Thoracic aorta (tissue), 2 donors: ENCODE measurements at regions not wholly inside any gene's neighbourhood (a gene's known extent, or its start where the extent isn't known, plus 50 kb on each side); places are given as distances from the start of the nearest gene placed in this dataset.

Experiments used
- ATAC-seq: fragments of 150-250 bp; one replicate; pipeline ENCODE4 v1.8.0; 2017; ENCODE audit warnings: low read depth; ENCODE audit not compliant: insufficient number of reproducible peaks, low FRiP score
- DNase-seq: peaks from one replicate; pipeline ENCODE4 v3.0.0-alpha.2; 2020; ENCODE audit warnings: low spot score
- H3K27ac ChIP-seq, 2 donors: fragments of 200-600 bp; sonication (generic); 1 replicate in 1 of 2; 2 replicates in 1 of 2; pipeline ENCODE4 v1.5.1; 2016; ENCODE audit warnings: mild to moderate bottlenecking in 2 of 2, moderate library complexity in 2 of 2
- H3K27me3 ChIP-seq: fragments of 200-600 bp; sonication (generic); replicated peaks from 2 replicates; pipeline ENCODE4 v1.6.0; 2016; ENCODE audit warnings: mild to moderate bottlenecking; ENCODE audit not compliant: insufficient read depth
- H3K36me3 ChIP-seq: fragments of 200-600 bp; sonication (generic); one replicate; pipeline ENCODE4 v1.5.1; 2016
- H3K4me1 ChIP-seq, 2 donors: fragments of 200-600 bp; sonication (generic); 1 replicate in 1 of 2; 2 replicates in 1 of 2; pipeline versions ENCODE4 v1.5.1 to v1.6.0; 2016; ENCODE audit warnings: low read depth in 2 of 2, mild to moderate bottlenecking in 1 of 2; ENCODE audit not compliant: control insufficient read depth in 1 of 2
- H3K4me3 ChIP-seq: fragments of 200-600 bp; sonication (generic); 2 replicates; pipeline ENCODE4 v1.5.1; 2016; ENCODE audit warnings: mild to moderate bottlenecking
- H3K9me3 ChIP-seq: fragments of 200-600 bp; sonication (generic); 2 replicates; pipeline ENCODE4 v1.5.1; 2016
- TF ChIP-seq, protein P1 (sequence below): fragments of 200-600 bp; sonication (generic); IDR thresholded peaks from one replicate; pipeline ENCODE4 v1.5.1; 2019; ENCODE audit warnings: antibody characterized with exemption

DNA sequence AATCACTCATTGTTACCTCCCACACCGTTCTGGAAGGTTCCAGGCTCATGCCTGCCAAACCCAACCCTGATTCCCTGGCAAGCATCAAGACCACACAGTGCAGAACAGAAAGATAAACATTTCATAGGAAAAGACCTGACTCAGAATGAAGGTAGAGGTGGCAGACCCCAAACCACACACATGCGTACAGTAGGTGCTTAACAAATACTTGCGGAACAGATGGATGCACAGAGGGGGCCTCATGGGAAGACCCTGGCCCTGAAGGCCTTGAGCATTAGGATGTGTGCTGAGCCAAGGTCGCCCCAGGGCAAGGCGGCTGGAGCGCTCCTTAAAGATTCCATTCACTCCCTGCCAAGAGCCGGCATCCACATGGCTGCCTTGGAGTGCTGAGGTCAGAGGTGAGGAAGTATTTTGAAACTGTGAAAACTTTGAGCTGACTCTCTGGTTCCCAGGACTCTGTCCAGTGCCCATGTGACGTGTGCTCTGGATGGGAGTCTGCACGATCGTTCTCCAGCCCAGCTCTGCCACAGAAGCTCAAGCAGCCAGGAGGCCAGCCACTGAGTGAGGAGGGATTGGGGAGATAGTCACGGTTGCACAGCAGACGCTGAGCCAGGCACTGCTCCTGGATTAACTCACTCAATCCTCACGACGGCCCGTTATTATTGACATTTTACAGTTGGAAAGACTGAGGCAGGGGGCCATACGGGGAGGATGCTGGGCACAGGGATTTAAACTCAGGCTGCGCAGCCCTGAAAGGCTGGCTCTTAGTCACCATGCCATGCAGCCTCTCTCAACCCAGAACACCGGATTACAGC lies 65.5 kb upstream of the AFDN start:
- no peak overlapping the region for H3K27ac ChIP-seq
- no peaks in the 10 kb centered on the region for H3K27me3 ChIP-seq
- TF ChIP-seq, protein P1, sequence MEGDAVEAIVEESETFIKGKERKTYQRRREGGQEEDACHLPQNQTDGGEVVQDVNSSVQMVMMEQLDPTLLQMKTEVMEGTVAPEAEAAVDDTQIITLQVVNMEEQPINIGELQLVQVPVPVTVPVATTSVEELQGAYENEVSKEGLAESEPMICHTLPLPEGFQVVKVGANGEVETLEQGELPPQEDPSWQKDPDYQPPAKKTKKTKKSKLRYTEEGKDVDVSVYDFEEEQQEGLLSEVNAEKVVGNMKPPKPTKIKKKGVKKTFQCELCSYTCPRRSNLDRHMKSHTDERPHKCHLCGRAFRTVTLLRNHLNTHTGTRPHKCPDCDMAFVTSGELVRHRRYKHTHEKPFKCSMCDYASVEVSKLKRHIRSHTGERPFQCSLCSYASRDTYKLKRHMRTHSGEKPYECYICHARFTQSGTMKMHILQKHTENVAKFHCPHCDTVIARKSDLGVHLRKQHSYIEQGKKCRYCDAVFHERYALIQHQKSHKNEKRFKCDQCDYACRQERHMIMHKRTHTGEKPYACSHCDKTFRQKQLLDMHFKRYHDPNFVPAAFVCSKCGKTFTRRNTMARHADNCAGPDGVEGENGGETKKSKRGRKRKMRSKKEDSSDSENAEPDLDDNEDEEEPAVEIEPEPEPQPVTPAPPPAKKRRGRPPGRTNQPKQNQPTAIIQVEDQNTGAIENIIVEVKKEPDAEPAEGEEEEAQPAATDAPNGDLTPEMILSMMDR = no peak
- no peak overlapping the region for H3K4me3 ChIP-seq
- no peaks in the 10 kb centered on the region for H3K36me3 ChIP-seq
- no peaks in the 10 kb centered on the region for H3K9me3 ChIP-seq
- H3K4me1 ChIP-seq = peaks cover 8 to 16% of the 10 kb centered on the region in 2 donors
- DNase-seq (no peak), ATAC-seq (peak; percentile 85)

DNA sequence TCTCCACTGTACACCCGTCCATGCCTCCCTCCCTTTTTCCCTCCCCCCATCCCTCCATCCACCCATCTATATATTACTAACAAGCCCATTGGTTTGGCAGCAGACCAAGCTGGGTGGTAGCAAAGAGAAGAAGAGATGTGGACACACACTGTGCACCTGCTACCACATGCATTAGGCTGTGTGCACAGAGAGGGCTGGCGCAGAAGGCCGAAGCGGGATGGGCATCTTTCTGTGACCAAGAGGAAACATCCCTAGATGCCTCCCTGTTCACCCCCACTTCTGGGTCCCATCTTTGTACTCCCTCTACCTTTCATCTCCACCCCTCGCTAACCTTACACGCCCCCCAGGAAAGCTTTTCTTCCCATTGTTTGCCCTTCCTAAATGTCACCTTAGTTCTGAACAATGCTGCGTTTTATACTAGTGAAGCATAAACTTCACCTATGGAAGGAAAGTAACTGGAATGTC lies 64.9 kb upstream of the AFDN start:
- Histone ChIP-seq H3K4me3 (no peak overlapping the region), H3K27me3 (no peaks in the 10 kb centered on the region), H3K27ac (no peak overlapping the region), H3K36me3 (no peaks in the 10 kb centered on the region), H3K9me3 (no peaks in the 10 kb centered on the region), H3K4me1 (peaks cover 8 to 16% of the 10 kb centered on the region in 2 donors)
- TF ChIP-seq, protein P1 = no peak
- no peak for DNase-seq
- ATAC-seq = no peak

DNA sequence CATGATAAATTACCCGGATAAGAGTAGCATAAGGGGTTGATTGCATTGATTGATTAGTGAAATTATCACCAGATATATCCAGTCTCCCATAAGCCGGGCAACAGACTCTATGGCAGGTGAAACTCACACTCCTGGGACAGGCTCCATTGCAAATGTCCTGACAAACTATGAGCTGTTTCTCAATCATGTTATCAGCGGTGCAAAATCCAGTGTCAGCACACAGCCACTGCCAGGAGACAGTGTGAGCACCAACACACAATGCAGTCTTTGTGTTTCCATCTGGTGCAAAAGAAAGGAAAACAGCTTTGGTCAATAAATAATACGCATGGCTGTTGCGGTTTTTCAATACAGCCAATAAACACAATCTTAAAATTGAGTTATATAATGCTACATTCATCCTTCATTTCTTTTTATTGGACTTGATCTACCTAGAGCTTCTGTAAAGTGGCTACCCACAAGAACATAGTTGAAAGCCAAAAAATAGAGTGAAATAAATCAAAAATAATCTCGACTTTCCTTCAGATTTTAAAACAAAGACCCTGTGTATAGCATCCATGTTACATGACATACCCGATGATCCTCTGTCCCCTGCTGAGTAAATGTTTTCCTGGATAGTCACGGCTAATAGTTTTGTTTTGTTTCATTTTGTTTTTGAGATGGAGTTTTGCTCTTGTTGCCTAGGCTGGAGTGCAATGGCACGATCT lies 64.3 kb upstream of the AFDN start:
- DNase-seq (no peak), ATAC-seq (no peak)
- Histone ChIP-seq H3K27ac (no peak overlapping the region), H3K4me1 (peaks cover 8 to 16% of the 10 kb centered on the region in 2 donors), H3K9me3 (no peaks in the 10 kb centered on the region), H3K27me3 (no peaks in the 10 kb centered on the region), H3K4me3 (no peak overlapping the region), H3K36me3 (no peaks in the 10 kb centered on the region)
- TF ChIP-seq, protein P1 = no peak

DNA sequence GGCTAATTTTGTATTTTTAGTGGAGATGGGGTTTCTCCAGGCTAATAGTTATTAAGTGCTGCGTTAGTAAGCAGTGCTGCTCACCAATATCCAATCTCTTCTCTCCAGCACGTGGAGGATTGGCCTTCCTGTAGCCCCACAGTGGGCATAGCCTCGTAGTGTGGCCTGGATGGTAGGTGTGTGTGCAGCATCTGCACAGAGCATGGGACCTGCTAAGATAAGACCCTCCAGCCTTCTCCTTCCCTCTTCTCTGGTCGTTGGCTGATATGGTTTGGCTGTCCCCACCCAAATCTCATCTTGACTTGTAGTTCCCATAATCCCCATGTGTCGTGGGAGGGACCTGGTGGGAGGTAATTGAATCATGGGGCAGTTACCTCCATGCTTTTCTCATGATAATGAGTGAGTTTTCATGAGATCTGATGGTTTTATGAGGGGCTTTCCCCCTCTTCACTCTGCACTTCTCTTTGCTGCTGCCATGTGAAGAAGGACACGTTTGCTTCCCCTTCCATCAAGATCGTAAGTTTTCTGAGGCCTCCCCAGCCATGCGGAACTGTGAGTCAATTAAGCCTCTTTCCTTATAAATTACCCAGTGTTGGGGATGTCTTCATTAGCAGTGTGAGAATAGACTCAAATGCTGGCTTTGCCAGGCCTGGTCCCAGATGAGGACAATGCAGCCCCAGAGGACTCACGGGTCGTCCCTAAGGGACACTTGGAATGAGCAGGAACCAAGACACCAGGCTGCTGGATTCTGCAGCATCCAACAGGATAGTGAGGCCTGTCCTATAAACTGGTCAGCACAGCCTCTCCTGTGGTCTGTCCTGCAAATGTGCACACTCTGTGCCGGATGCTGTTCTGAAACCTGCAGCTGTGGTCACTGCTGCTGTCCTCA lies 63.4 kb upstream of the AFDN start:
- ATAC-seq = no peak
- Histone ChIP-seq H3K27me3 (no peaks in the 10 kb centered on the region), H3K4me3 (no peak overlapping the region), H3K36me3 (no peaks in the 10 kb centered on the region), H3K4me1 (peaks cover 8 to 16% of the 10 kb centered on the region in 2 donors), H3K27ac (no peak overlapping the region), H3K9me3 (no peaks in the 10 kb centered on the region)
- no peak for DNase-seq
- TF ChIP-seq, protein P1 = no peak

DNA sequence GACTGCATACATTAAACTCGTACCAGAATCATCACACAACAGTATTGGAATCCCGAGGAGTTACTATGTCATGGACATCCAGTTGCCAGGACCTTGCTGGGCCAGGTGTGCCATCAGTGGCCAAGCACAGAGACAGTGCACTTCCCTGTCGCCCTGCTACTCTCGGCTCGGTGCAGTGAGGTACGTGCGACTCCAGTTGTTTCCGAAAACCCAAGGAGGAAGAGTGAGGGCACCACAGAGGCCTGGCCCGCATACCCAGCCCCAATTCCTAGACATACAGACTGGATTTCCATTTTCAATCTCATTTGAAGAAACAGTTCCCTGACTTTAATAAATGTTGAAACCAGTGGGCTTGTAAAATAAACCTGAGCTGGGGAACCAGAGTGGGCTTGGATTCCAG lies 62.5 kb upstream of the AFDN start:
- no peaks in the 10 kb centered on the region for H3K27me3 ChIP-seq
- ATAC-seq (no peak), DNase-seq (no peak)
- peaks cover 8 to 16% of the 10 kb centered on the region in 2 donors for H3K4me1 ChIP-seq
- TF ChIP-seq, protein P1 = no peak
- H3K4me3 ChIP-seq = no peak overlapping the region
- no peaks in the 10 kb centered on the region for H3K36me3 ChIP-seq
- H3K9me3 ChIP-seq = no peaks in the 10 kb centered on the region
- H3K27ac ChIP-seq = no peak overlapping the region
